K562 (cell line): ENCODE measurements at regions not wholly inside any gene's neighbourhood (a gene's known extent, or its start where the extent isn't known, plus 50 kb on each side); places are given as distances from the start of the nearest gene placed in this dataset.

ENCODE experiments used
- BDP1 ChIP-seq: IDR thresholded peaks from 3 replicates; pipeline ENCODE4 v1.6.1; 2011; ENCODE audit not compliant: insufficient read length, insufficient read depth
- BRCA1 ChIP-seq, 2 experiments: fragments of 450-650 bp in 1 of 2; sonication (generic) in 1 of 2; formaldehyde crosslinking in 1 of 2; IDR thresholded peaks; 2 replicates each; pipeline versions ENCODE4 v1.5.0 to v1.6.1; 2017 to 2020; ENCODE audit warnings: mild to moderate bottlenecking in 1 of 2, missing genetic modification reagents in 1 of 2
- CEBPB ChIP-seq: fragments of 450-650 bp; IDR thresholded peaks from 2 replicates; pipeline ENCODE4 v1.6.1; 2016; ENCODE audit warnings: missing genetic modification characterization, missing compliant biosample characterization
- ETV6 ChIP-seq, 3 experiments: fragments of 150-350 bp in 1 of 3; sonication (generic) in 1 of 3; formaldehyde crosslinking in 1 of 3; IDR thresholded peaks; 2 replicates each; pipeline versions ENCODE4 v1.6.1 to v1.8.0; 2014 to 2022; ENCODE audit warnings: borderline replicate concordance in 2 of 3, low read depth in 2 of 3, antibody characterized with exemption in 1 of 3, low read length in 1 of 3, mild to moderate bottlenecking in 1 of 3, missing genetic modification reagents in 1 of 3
- EZH2 ChIP-seq: IDR thresholded peaks from 2 replicates; pipeline ENCODE4 v1.6.1; 2012; ENCODE audit warnings: low read depth, mild to moderate bottlenecking, inconsistent platforms, low read length, borderline replicate concordance
- FOXM1 ChIP-seq, 2 experiments: fragments of 450-650 bp in 1 of 2; sonication (generic) in 1 of 2; formaldehyde crosslinking in 1 of 2; IDR thresholded peaks; 2 replicates each; pipeline versions ENCODE4 v1.6.1 to v1.9.0; 2017 to 2022; ENCODE audit warnings: low read depth in 2 of 2, mild to moderate bottlenecking in 2 of 2, missing genetic modification reagents in 1 of 2, moderate library complexity in 1 of 2
- POLR2A ChIP-seq: fragments of 450-650 bp; conservative IDR thresholded peaks from 2 replicates; pipeline ENCODE4 v1.6.1; 2016
- SP1 ChIP-seq: sonication (generic); formaldehyde crosslinking; IDR thresholded peaks from 2 replicates; pipeline ENCODE4 v1.8.1; 2022; ENCODE audit warnings: mild to moderate bottlenecking, missing genetic modification reagents
- TAF1 ChIP-seq: IDR thresholded peaks from 2 replicates; pipeline ENCODE4 v1.6.1; 2011; ENCODE audit warnings: mild to moderate bottlenecking, low read length, moderate library complexity; ENCODE audit not compliant: insufficient read depth, control insufficient read depth, severe bottlenecking; ENCODE audit errors: extremely low read depth
- TF ChIP-seq, protein P1 (sequence below), 2 experiments: fragments of 450-650 bp; formaldehyde crosslinking in 1 of 2; IDR thresholded peaks; 2 replicates each; pipeline versions ENCODE4 v1.4.0 to v1.6.1; 2014 to 2020; ENCODE audit warnings: mild to moderate bottlenecking in 2 of 2, borderline replicate concordance in 1 of 2, low read depth in 1 of 2
- TF ChIP-seq, protein P2 (sequence below): fragments of 450-650 bp; IDR thresholded peaks from 2 replicates; pipeline ENCODE4 v1.6.1; 2016; ENCODE audit warnings: missing biosample characterization, missing genetic modification characterization
- TF ChIP-seq, protein P3 (sequence below): fragments of 250-450 bp; sonication (Bioruptor Pico); IDR thresholded peaks from 2 replicates; pipeline ENCODE4 v1.8.0; 2021; ENCODE audit warnings: moderate library complexity, mild to moderate bottlenecking, inconsistent platforms
- TF ChIP-seq, protein P4 (sequence below): sonication (generic); formaldehyde crosslinking; IDR thresholded peaks from 2 replicates; pipeline ENCODE4 v1.8.1; 2022; ENCODE audit warnings: missing genetic modification reagents

DNA sequence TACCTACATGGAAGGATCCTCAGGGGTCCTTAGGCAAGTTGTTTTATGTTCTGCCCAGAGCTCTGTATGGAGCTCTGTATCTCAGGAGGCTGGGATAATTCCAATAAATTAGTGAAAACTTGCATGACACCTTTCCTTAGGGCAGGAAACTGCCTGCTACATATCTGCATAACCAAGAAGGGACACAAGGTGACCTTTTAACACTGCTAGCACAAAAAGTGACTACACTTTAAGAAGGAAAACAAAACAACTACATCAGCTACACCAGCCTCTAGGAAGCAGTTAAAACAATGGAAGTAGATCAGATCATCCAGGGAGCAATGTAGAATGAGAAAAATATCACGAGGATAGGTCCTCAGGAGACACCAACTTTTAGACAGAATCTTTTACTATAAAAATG, 93.9 kb downstream of the TNFSF18 start:
- TF ChIP-seq ETV6 (IDR thresholded peaks at IDR 0.05; ENCODE audit: borderline replicate concordance in 1 of 2, low read depth in 2 of 2, low read length in 1 of 2) (no peak), ETV6 (CRISPR knock-in tag; IDR thresholded peaks at IDR 0.05; ENCODE audit: borderline replicate concordance) (no peak), EZH2 (no peak), CEBPB (tag) (no peak), SP1 (no peak), FOXM1 (IDR thresholded peaks at IDR 0.05; ENCODE audit: low read depth) (no peak), FOXM1 (CRISPR knock-in tag; IDR thresholded peaks at IDR 0.05; ENCODE audit: low read depth) (no peak), TAF1 (no peak), BRCA1 (IDR thresholded peaks at IDR 0.05) (no peak), BRCA1 (CRISPR knock-in tag; IDR thresholded peaks at IDR 0.05) (no peak), BDP1 (no peak), POLR2A (no peak)
- TF ChIP-seq, protein P1, sequence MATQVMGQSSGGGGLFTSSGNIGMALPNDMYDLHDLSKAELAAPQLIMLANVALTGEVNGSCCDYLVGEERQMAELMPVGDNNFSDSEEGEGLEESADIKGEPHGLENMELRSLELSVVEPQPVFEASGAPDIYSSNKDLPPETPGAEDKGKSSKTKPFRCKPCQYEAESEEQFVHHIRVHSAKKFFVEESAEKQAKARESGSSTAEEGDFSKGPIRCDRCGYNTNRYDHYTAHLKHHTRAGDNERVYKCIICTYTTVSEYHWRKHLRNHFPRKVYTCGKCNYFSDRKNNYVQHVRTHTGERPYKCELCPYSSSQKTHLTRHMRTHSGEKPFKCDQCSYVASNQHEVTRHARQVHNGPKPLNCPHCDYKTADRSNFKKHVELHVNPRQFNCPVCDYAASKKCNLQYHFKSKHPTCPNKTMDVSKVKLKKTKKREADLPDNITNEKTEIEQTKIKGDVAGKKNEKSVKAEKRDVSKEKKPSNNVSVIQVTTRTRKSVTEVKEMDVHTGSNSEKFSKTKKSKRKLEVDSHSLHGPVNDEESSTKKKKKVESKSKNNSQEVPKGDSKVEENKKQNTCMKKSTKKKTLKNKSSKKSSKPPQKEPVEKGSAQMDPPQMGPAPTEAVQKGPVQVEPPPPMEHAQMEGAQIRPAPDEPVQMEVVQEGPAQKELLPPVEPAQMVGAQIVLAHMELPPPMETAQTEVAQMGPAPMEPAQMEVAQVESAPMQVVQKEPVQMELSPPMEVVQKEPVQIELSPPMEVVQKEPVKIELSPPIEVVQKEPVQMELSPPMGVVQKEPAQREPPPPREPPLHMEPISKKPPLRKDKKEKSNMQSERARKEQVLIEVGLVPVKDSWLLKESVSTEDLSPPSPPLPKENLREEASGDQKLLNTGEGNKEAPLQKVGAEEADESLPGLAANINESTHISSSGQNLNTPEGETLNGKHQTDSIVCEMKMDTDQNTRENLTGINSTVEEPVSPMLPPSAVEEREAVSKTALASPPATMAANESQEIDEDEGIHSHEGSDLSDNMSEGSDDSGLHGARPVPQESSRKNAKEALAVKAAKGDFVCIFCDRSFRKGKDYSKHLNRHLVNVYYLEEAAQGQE (IDR thresholded peaks at IDR 0.05; ENCODE audit: borderline replicate concordance) = no peak
- TF ChIP-seq, protein P1 (CRISPR knock-in tag; IDR thresholded peaks at IDR 0.05; ENCODE audit: low read depth) = no peak
- TF ChIP-seq, protein P2, sequence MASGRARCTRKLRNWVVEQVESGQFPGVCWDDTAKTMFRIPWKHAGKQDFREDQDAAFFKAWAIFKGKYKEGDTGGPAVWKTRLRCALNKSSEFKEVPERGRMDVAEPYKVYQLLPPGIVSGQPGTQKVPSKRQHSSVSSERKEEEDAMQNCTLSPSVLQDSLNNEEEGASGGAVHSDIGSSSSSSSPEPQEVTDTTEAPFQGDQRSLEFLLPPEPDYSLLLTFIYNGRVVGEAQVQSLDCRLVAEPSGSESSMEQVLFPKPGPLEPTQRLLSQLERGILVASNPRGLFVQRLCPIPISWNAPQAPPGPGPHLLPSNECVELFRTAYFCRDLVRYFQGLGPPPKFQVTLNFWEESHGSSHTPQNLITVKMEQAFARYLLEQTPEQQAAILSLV (tag) = no peak
- TF ChIP-seq, protein P3, sequence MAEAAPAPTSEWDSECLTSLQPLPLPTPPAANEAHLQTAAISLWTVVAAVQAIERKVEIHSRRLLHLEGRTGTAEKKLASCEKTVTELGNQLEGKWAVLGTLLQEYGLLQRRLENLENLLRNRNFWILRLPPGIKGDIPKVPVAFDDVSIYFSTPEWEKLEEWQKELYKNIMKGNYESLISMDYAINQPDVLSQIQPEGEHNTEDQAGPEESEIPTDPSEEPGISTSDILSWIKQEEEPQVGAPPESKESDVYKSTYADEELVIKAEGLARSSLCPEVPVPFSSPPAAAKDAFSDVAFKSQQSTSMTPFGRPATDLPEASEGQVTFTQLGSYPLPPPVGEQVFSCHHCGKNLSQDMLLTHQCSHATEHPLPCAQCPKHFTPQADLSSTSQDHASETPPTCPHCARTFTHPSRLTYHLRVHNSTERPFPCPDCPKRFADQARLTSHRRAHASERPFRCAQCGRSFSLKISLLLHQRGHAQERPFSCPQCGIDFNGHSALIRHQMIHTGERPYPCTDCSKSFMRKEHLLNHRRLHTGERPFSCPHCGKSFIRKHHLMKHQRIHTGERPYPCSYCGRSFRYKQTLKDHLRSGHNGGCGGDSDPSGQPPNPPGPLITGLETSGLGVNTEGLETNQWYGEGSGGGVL (CRISPR knock-in tag) = no peak
- TF ChIP-seq, protein P4, sequence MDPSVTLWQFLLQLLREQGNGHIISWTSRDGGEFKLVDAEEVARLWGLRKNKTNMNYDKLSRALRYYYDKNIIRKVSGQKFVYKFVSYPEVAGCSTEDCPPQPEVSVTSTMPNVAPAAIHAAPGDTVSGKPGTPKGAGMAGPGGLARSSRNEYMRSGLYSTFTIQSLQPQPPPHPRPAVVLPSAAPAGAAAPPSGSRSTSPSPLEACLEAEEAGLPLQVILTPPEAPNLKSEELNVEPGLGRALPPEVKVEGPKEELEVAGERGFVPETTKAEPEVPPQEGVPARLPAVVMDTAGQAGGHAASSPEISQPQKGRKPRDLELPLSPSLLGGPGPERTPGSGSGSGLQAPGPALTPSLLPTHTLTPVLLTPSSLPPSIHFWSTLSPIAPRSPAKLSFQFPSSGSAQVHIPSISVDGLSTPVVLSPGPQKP = no peak
